ENCODE measurements at regions not wholly inside any gene's neighbourhood (a gene's known extent, or its start where the extent isn't known, plus 50 kb on each side); places are given as distances from the start of the nearest gene placed in this dataset.

GRCh38 chr7:155961241-155962190 is 149.3 kb upstream of the SHH start (continued):
- no peak for TF ChIP-seq REST (IDR thresholded peaks at IDR 0.05; ENCODE audit: borderline replicate concordance in 1 of 2, low read depth in 1 of 2, low read length in 2 of 2)
- TF ChIP-seq BORCS8-MEF2B (CRISPR knock-in tag; IDR thresholded peaks at IDR 0.05): 0 out of 2 replicates have a peak, but pooled peaks have one; percentile 3
- TF ChIP-seq REXO4 (CRISPR knock-in tag; IDR thresholded peaks at IDR 0.05; ENCODE audit: borderline replicate concordance): no peak
- no peak for TF ChIP-seq NR0B2 (CRISPR knock-in tag; IDR thresholded peaks at IDR 0.05)
- TF ChIP-seq ZSCAN22 (CRISPR knock-in tag; IDR thresholded peaks at IDR 0.05): no peak
- no peak for TF ChIP-seq CHCHD3 (CRISPR knock-in tag; IDR thresholded peaks at IDR 0.05)
- no peak for TF ChIP-seq ZNF782 (CRISPR knock-in tag; IDR thresholded peaks at IDR 0.05; ENCODE audit: borderline replicate concordance)
- TF ChIP-seq ZNF841 (CRISPR knock-in tag; IDR thresholded peaks at IDR 0.05; ENCODE audit: borderline replicate concordance): no peak
- no peak for TF ChIP-seq SALL2 (CRISPR knock-in tag; IDR thresholded peaks at IDR 0.05)
- no peak for TF ChIP-seq REL (CRISPR knock-in tag; conservative IDR thresholded peaks at IDR 0.05)
- no peak for TF ChIP-seq ZNF337 (CRISPR knock-in tag; IDR thresholded peaks at IDR 0.05; ENCODE audit: borderline replicate concordance, low read depth)
- no peak for TF ChIP-seq ZEB1 (IDR thresholded peaks at IDR 0.05; ENCODE audit: insufficient replicate concordance, low read depth)
- TF ChIP-seq ZNF281 (CRISPR knock-in tag; IDR thresholded peaks at IDR 0.05; ENCODE audit: borderline replicate concordance): no peak
- TF ChIP-seq RAD51 (IDR thresholded peaks at IDR 0.05; ENCODE audit: borderline replicate concordance): no peak
- no peak for TF ChIP-seq THYN1 (CRISPR knock-in tag; IDR thresholded peaks at IDR 0.05; ENCODE audit: borderline replicate concordance, low read depth)
- no peak for TF ChIP-seq ZNF780A (CRISPR knock-in tag; IDR thresholded peaks at IDR 0.05)
- no peak for TF ChIP-seq ZNF354B (CRISPR knock-in tag; IDR thresholded peaks at IDR 0.05)
- TF ChIP-seq FOXK2 (IDR thresholded peaks at IDR 0.05): no peak
- no peak for TF ChIP-seq SMAD9 (CRISPR knock-in tag; IDR thresholded peaks at IDR 0.05)
- no peak for TF ChIP-seq PCBP2 (optimal IDR thresholded peaks at IDR 0.05; ENCODE audit: low read depth, low read length, poor library complexity, severe bottlenecking)
- no peak for TF ChIP-seq ATAD3A (CRISPR knock-in tag; IDR thresholded peaks at IDR 0.05)

Data from HepG2 (cell line).